Glutamatergic neuron (in vitro differentiated cells): ENCODE measurements at regions not wholly inside any gene's neighbourhood (a gene's known extent, or its start where the extent isn't known, plus 50 kb on each side); places are given as distances from the start of the nearest gene placed in this dataset.

Source experiments
- DNase-seq: peaks from one replicate; pipeline ENCODE4 v3.0.0; 2022
- H3K27ac Mint-ChIP-seq: one replicate; pipeline ENCODE4 v1.8.0; 2020; ENCODE audit warnings: mild to moderate bottlenecking, mixed read lengths, inconsistent platforms; ENCODE audit not compliant: unreplicated experiment
- H3K27me3 Mint-ChIP-seq: one replicate; pipeline ENCODE4 v1.8.0; 2020; ENCODE audit warnings: mild to moderate bottlenecking, moderate library complexity, mixed read lengths, inconsistent platforms; ENCODE audit not compliant: unreplicated experiment
- H3K36me3 Mint-ChIP-seq: one replicate; pipeline ENCODE4 v1.8.0; 2020; ENCODE audit warnings: mild to moderate bottlenecking, mixed read lengths, inconsistent platforms; ENCODE audit not compliant: unreplicated experiment
- H3K4me1 Mint-ChIP-seq: one replicate; pipeline ENCODE4 v1.8.0; 2020; ENCODE audit warnings: mild to moderate bottlenecking, low read depth, mixed read lengths, inconsistent platforms; ENCODE audit not compliant: unreplicated experiment
- H3K4me3 Mint-ChIP-seq: one replicate; pipeline ENCODE4 v1.8.0; 2020; ENCODE audit warnings: mild to moderate bottlenecking, mixed read lengths, inconsistent platforms; ENCODE audit not compliant: unreplicated experiment
- H3K9me3 Mint-ChIP-seq: one replicate; pipeline ENCODE4 v1.8.0; 2020; ENCODE audit warnings: mild to moderate bottlenecking, moderate library complexity, mixed read lengths, inconsistent platforms; ENCODE audit not compliant: unreplicated experiment
- CTCF ChIP-seq: fragments of 200-600 bp; sonication (generic); IDR thresholded peaks from one replicate; pipeline ENCODE4 v1.5.0; 2021; ENCODE audit not compliant: partially characterized antibody, unreplicated experiment

- Mint-ChIP-seq H3K27me3 (peaks cover 1% of the 10 kb centered on the region), H3K9me3 (peaks cover 2% of the 10 kb centered on the region), H3K4me1 (peaks cover 15% of the 10 kb centered on the region), H3K36me3 (no peaks in the 10 kb centered on the region), H3K4me3 (no peak overlapping the region), H3K27ac (no peak overlapping the region)
- DNase-seq, result no peak
- TF ChIP-seq CTCF, result no peak
Measured at GRCh38 chr13:84082462-84082861, 200.2 kb upstream of the SLITRK1 start.

GRCh38 chr13:84080748-84081530 is 198.7 kb upstream of the SLITRK1 start:
- Mint-ChIP-seq H3K27ac (peak overlapping the region; percentile 40), H3K4me1 (peaks cover 19% of the 10 kb centered on the region), H3K27me3 (peaks cover 1% of the 10 kb centered on the region), H3K36me3 (no peaks in the 10 kb centered on the region), H3K4me3 (no peak overlapping the region), H3K9me3 (peaks cover 2% of the 10 kb centered on the region)
- TF ChIP-seq CTCF, result no peak
- peak; percentile 46 for DNase-seq

- no peak for DNase-seq
- no peaks in the 10 kb centered on the region for H3K36me3 Mint-ChIP-seq
- H3K4me3 Mint-ChIP-seq, result no peak overlapping the region
- peak overlapping the region; percentile 57 for H3K27ac Mint-ChIP-seq
- no peak for TF ChIP-seq CTCF
- no peaks in the 10 kb centered on the region for H3K27me3 Mint-ChIP-seq
- H3K4me1 Mint-ChIP-seq, result peaks cover 15% of the 10 kb centered on the region
- H3K9me3 Mint-ChIP-seq, result peaks cover 2% of the 10 kb centered on the region
Measured at GRCh38 chr13:84077271-84077670, 195.0 kb upstream of the SLITRK1 start.

- TF ChIP-seq CTCF, result no peak
- Mint-ChIP-seq H3K9me3 (peaks cover 2% of the 10 kb centered on the region), H3K27ac (no peak overlapping the region)
Measured at GRCh38 chr13:84076280-84076679, 194.0 kb upstream of the SLITRK1 start.

GRCh38 chr13:84050536-84050935 is 168.3 kb upstream of the SLITRK1 start:
- no peaks in the 10 kb centered on the region for H3K4me1 Mint-ChIP-seq
- no peak overlapping the region for H3K4me3 Mint-ChIP-seq
- DNase-seq, result no peak
- H3K27ac Mint-ChIP-seq, result no peak overlapping the region
- no peaks in the 10 kb centered on the region for H3K9me3 Mint-ChIP-seq
- no peaks in the 10 kb centered on the region for H3K27me3 Mint-ChIP-seq
- no peak for TF ChIP-seq CTCF
- no peaks in the 10 kb centered on the region for H3K36me3 Mint-ChIP-seq

More at GRCh38 chr13:84076280-84076679, 194.0 kb upstream of the SLITRK1 start:
- DNase-seq, result no peak
- Mint-ChIP-seq H3K27me3 (no peaks in the 10 kb centered on the region), H3K4me3 (no peak overlapping the region), H3K36me3 (no peaks in the 10 kb centered on the region), H3K4me1 (peaks cover 11% of the 10 kb centered on the region)
